IMR-90 (cell line): ENCODE measurements at regions not wholly inside any gene's neighbourhood (a gene's known extent, or its start where the extent isn't known, plus 50 kb on each side); places are given as distances from the start of the nearest gene placed in this dataset.

Source experiments
- BHLHE40 ChIP-seq: fragments of 150-350 bp; IDR thresholded peaks from 2 replicates; pipeline ENCODE4 v1.6.1; 2016; ENCODE audit warnings: mild to moderate bottlenecking, low read depth, low read length
- CEBPB ChIP-seq: IDR thresholded peaks from 2 replicates; pipeline ENCODE4 v1.6.1; 2012; ENCODE audit warnings: low read depth, low read length, improper control_type of control experiment
- CTCF ChIP-seq: conservative IDR thresholded peaks from 2 replicates; pipeline ENCODE4 v1.5.1; 2012; ENCODE audit warnings: mild to moderate bottlenecking, low read depth, low read length, improper control_type of control experiment
- ELK1 ChIP-seq: fragments of 150-350 bp; IDR thresholded peaks from 2 replicates; pipeline ENCODE4 v1.6.1; 2016; ENCODE audit warnings: low read depth, mild to moderate bottlenecking, low read length, moderate library complexity, borderline replicate concordance
- FOS ChIP-seq: fragments of 150-350 bp; IDR thresholded peaks from 2 replicates; pipeline ENCODE4 v1.6.1; 2016; ENCODE audit warnings: low read depth, low read length
- MAZ ChIP-seq: IDR thresholded peaks from 2 replicates; pipeline ENCODE4 v1.6.1; 2012; ENCODE audit warnings: low read depth, mild to moderate bottlenecking, low read length, improper control_type of control experiment, moderate library complexity, borderline replicate concordance
- POLR2A ChIP-seq: IDR thresholded peaks from 2 replicates; pipeline ENCODE4 v1.6.1; 2012; ENCODE audit warnings: mild to moderate bottlenecking, low read depth, low read length
- RAD21 ChIP-seq: IDR thresholded peaks from 2 replicates; pipeline ENCODE4 v1.6.1; 2012; ENCODE audit warnings: low read length, improper control_type of control experiment
- RCOR1 ChIP-seq: IDR thresholded peaks from 2 replicates; pipeline ENCODE4 v1.6.1; 2012; ENCODE audit warnings: mild to moderate bottlenecking, low read length, improper control_type of control experiment; ENCODE audit not compliant: insufficient replicate concordance
- RFX5 ChIP-seq: IDR thresholded peaks from 2 replicates; pipeline ENCODE4 v1.8.0; 2012; ENCODE audit warnings: low read depth, mild to moderate bottlenecking, low read length, moderate library complexity

GRCh38 chr6:77015350-77015749 is 447.9 kb downstream of the HTR1B start:
- TF ChIP-seq CTCF (no peak), POLR2A (no peak), MAZ (no peak), RCOR1 (no peak), CEBPB (no peak), ELK1 (no peak), BHLHE40 (no peak), RAD21 (no peak), FOS (0 out of 2 replicates have a peak, but pooled peaks have one; percentile 7), RFX5 (no peak)
